ENCODE measurements at regions not wholly inside any gene's neighbourhood (a gene's known extent, or its start where the extent isn't known, plus 50 kb on each side); places are given as distances from the start of the nearest gene placed in this dataset.

- no peak for TF ChIP-seq GATA3 (IDR thresholded peaks at IDR 0.05; ENCODE audit: low read depth, low read length)
- no peak for TF ChIP-seq GATA2 (IDR thresholded peaks at IDR 0.05; ENCODE audit: low read depth, low read length)
These were observed 412.9 kb downstream of the GADD45G start for GRCh38 chr9:90017679-90018078.

Measured in SH-SY5Y (cell line).